GM21390 (cell line): ENCODE measurements at regions not wholly inside any gene's neighbourhood (a gene's known extent, or its start where the extent isn't known, plus 50 kb on each side); places are given as distances from the start of the nearest gene placed in this dataset.

ENCODE experiments used
- ATAC-seq: cut with Tn5 transposase; IDR thresholded peaks from one replicate; pipeline ENCODE4 v1.9.1; 2021; ENCODE audit not compliant: unreplicated experiment

GRCh38 chr20:59376109-59376841, 75.9 kb downstream of the EDN3 start:
- no peak for ATAC-seq

GRCh38 chr20:59376998-59377397, 76.6 kb downstream of the EDN3 start:
- no peak for ATAC-seq

- ATAC-seq: no peak
Observed at GRCh38 chr20:59377842-59378241, 77.4 kb downstream of the EDN3 start.

- no peak for ATAC-seq
Observed at GRCh38 chr20:59378396-59378795, 78.0 kb downstream of the EDN3 start.

GRCh38 chr20:59378966-59379365, 78.6 kb downstream of the EDN3 start:
- ATAC-seq: no peak

GRCh38 chr20:59381689-59382088, 81.3 kb downstream of the EDN3 start:
- no peak for ATAC-seq

GRCh38 chr20:59382157-59382725, 81.8 kb downstream of the EDN3 start:
- ATAC-seq: no peak

- no peak for ATAC-seq
Observed at GRCh38 chr20:59382907-59383306, 82.5 kb downstream of the EDN3 start.

- ATAC-seq: no peak
Observed at GRCh38 chr20:59385038-59385437, 84.6 kb downstream of the EDN3 start.

GRCh38 chr20:59385480-59385879, 85.1 kb downstream of the EDN3 start:
- ATAC-seq: no peak

GRCh38 chr20:59386809-59387208, 86.4 kb downstream of the EDN3 start:
- no peak for ATAC-seq

- ATAC-seq: no peak
Observed at GRCh38 chr20:59387891-59388290, 87.5 kb downstream of the EDN3 start.

GRCh38 chr20:59388402-59388801, 88.0 kb downstream of the EDN3 start:
- no peak for ATAC-seq

GRCh38 chr20:59390437-59390836, 90.0 kb downstream of the EDN3 start:
- no peak for ATAC-seq

- no peak for ATAC-seq
Observed at GRCh38 chr20:59391975-59392374, 91.6 kb downstream of the EDN3 start.

- no peak for ATAC-seq
Observed at GRCh38 chr20:59392736-59393135, 92.3 kb downstream of the EDN3 start.

GRCh38 chr20:59393142-59393541, 92.7 kb downstream of the EDN3 start:
- no peak for ATAC-seq

- ATAC-seq: no peak
Observed at GRCh38 chr20:59395729-59396128, 95.3 kb downstream of the EDN3 start.

- ATAC-seq: no peak
Observed at GRCh38 chr20:59398537-59399205, 98.3 kb downstream of the EDN3 start.

- no peak for ATAC-seq
Observed at GRCh38 chr20:59399426-59400099, 99.2 kb downstream of the EDN3 start.

- ATAC-seq: no peak
Observed at GRCh38 chr20:59400708-59401107, 100.3 kb downstream of the EDN3 start.

- ATAC-seq: no peak
Observed at GRCh38 chr20:59402681-59403080, 102.3 kb downstream of the EDN3 start.
